NOMO-1 (cell line): ENCODE measurements at regions not wholly inside any gene's neighbourhood (a gene's known extent, or its start where the extent isn't known, plus 50 kb on each side); places are given as distances from the start of the nearest gene placed in this dataset.

Experiments used
- DNase-seq, 2 experiments: peaks; one replicate each; lab custom pipeline; 2025; ENCODE audit not compliant: unreplicated experiment in 2 of 2; lab: John Stamatoyannopoulos, UW

DNA sequence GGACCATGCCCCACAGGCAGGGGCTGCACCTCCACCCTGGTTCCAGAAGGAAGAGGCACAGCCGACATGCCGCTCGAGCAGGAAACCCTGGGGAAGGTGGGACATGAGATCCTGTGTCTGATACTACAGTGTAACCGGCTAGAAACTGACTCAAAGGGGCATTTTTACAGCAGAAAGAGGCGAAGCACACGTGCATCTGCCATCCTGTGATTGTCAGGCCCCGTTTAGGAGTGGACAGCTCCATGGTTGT, 62.7 kb downstream of the SIK1 start:
- DNase-seq: no peak

DNA sequence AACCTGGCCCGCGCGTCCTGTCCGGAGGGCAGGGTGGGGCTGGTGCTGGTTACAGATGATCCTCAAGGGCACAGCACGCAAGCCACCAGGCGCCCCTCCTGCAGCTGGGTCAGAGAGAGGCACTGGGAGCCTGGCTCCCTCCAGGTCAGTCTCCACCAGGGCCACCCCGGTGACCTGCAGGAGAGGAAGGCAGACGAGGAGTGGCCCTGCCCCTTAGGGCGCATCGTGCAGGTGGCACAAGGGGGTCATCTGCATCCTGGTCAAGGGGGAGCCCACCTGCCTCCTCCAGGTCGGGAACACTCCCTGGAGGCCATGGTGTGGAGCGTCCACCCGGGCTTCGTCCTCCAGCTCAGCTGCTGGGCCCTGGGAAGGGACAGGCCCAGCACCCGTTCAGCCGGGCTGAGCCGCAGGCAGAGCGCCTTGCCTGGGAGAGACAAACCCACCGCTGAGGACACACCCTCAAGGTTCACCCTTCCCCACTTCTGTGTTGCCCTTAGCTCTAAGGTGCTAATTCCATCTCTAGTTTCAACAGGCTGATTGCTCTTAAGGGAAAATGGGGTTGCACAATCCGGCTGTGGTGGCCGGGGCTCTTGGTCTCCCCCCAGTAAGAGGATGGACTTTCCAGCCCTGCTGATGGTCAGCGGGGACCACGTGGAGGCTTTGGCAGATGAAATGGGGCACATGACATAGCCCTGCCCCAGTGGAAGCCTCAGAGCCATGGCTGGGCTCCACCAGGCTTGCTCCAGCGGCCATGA, 63.2 kb downstream of the SIK1 start:
- DNase-seq: no peak

DNA sequence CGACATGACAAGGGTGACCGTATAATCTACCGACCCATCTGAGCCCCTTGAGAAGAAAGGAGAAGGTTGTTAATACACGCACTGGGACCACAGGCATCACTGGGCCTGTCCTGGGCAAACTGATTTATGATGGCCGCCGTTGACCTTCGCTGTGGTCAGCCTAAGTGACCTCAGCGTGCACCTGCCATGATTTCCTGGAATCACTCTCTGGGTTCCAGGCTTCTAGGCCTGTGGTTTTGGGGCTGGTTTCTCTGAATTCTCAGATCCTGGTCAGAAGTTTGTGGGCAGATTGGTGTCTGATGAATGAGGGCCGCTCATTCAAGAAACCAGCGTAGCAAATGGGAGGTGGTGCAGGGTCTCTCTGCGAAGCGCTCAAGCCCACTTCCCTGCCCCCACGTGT, 64.0 kb downstream of the SIK1 start:
- DNase-seq: no peak

DNA sequence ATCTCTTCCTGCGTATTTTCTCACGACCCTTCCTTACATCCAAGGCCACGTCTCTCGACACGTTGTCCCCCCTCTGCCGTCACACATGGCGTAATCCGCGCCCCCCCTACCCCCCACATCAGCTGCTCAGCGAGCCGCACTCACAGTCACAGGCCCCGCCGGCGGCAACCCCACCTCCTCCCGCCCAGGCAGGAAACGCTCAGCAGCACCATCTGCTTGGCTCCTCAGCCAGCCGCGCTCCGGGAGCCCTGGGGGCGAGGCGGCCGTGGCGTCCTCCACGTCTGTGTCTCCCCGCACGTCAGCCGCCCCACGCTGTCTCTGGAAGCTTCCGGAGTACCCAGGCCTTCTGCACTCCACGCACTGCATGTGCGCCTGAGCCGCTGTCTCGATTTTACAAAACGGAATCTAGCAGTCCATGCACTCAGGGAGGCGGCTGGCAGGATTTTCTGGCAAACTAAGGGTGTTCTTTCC, 64.6 kb downstream of the SIK1 start:
- DNase-seq: no peak

DNA sequence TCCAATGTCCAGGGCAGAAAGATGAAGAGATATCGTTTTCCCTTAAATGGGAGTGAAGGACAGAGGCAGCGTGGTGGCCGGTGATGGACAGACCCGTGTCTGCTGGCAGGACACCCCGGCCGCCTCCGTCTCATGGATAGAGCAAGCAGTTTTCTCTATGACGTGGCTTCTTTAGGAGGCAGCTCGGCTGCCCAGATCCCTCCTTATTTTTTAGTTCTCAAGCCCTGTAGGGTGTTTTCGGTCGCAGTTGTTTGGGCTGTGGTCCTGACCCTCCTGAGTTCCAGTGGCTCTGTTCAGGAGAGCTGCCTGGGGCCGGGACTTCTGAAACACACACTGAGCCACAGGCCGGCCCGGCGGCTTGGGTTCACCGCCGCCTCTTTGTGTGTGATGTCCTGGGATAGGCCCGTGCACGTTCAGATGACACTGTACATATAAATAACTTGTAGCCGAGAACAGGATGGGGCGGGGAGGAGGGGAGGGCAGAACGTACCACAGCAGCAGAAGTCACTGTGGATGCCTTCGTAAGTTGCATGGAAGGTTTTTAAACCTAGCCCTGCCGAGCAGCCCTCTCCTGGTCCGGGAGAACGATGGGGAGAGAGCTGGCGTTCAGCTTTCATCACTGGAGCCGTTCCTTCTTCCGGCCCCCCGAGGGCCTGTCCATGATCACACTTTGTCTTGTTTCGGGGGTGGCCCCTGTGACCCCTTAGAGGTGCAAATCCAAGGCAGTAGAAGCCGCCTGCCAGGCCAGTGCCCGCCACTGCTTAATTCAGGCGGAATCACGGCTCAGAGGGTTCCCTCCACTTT, 65.2 kb downstream of the SIK1 start:
- DNase-seq: no peak

DNA sequence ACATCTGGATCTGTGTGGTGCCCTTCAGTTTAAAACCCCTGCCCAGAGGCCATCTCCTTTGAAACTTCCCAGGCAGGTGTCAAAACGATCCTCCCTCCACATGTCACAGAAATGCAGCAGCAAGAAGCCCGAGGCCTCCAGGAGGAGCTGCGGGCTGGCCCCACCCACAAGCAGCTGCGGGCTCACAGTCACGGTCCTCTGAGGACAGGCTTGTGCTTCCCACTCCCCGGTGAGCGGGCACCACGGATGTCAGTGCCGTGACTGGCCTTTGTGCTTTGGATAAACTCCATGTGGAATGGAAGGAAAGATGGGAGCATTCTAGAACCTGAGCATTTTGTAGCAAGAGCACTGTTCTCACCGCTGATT, 65.8 kb downstream of the SIK1 start:
- DNase-seq: no peak

DNA sequence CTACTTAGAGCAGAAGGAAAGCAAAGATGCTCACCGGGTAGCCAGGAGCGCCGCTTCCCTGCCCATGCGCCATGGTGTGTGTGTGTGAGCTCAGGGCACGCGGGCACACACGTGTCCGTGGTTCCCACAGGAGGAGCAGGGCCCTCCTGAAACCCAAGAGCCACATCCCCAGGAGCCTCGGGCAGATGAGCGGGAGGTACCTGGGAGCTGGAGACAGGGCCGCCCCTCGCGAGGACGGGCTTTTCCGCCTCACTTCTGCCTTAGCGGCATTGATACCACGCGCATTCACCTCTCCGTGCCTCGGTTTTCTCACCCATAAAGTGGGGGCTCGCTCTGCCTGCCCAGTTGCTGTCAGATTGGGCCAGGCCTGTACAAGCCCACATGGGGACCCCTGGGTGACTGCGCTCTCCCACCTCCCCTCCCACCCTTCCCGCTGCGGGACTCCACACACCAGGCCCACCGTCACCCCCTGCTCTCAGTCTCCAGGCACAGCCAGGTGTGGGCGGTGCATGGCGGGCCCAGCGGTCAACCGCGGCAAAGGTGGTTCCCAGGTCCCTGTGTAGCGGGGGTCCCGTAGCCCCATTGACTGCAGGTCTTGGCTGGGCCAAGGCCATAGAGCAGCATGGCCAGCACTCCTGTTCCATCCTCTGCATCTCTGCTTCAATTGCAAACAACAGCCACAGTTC, 66.3 kb downstream of the SIK1 start:
- DNase-seq: no peak

DNA sequence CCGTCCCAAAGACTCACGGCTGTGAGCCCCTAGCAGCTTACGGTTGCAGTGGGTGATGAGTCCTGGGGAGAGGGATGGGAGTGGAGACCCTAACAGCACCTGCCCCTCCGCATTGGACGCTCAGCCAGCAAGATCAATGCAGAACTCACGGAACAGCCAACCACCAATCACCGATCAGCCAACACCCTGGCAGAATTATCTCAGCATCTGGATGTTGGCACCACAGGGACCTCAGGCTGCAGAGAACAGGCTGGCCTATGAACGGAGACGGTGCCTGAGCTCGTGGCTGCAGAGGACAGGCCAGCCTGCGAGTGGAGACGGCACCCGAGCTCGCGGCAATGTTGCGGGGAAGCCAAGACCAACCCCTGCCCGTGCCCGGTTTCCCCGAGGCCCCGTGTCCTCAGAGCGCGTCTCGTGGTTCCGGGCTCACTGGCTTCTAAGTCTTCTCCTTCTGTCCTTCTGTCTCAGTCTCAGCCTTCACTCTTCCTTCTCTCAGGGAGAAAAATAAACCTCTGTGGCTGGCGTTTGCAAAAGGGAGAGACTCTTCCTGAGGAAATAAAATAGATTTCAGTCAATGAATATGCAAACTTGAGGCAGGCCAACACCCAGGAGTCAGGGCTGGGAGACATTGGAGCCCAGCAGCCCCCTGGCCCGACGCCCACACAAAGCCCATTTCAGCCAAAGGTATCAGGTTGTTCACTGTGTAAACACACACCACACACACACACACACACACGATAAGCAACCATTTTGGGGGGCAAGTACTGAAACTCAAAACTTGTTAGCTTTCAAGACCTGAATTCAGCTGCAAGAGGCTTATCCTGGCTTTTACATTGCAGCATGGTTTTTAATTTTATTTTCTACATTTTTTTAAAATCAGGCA, 67.8 kb downstream of the SIK1 start:
- no peak for DNase-seq

DNA sequence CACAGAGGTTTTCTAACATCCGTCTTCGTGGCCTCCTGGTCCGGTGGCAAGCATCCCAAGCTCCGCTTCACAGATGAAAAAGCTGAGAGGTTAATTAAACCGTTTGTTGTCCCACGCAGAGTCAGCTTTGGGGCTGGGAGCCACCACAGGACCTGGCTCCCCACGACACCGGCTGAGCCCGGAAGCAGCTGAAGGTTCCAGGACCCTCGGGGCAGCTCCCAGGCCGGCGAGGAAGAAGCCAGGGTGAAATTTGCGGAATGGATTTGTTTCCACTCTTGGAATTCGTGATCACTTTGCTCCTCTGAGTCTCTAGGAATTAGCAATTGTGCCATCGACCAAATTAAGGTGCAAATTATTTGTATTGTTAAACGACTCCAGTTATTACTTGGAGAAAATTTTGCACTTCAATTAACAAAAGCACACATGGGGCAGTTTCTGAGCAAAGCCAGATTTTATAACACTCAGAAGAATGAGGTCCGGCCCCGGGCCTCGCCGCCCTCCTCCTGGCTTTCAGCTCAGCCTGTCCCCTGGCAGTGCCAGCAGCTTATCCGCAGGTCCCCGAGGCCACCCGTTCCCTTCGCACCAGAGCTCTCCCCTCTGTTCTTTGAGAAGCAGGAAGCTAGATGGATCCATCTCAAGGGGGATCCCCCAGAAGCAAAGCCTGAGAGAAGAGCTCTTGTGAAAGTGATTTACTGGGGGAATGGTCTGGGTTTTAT, 69.1 kb downstream of the SIK1 start:
- no peak for DNase-seq

DNA sequence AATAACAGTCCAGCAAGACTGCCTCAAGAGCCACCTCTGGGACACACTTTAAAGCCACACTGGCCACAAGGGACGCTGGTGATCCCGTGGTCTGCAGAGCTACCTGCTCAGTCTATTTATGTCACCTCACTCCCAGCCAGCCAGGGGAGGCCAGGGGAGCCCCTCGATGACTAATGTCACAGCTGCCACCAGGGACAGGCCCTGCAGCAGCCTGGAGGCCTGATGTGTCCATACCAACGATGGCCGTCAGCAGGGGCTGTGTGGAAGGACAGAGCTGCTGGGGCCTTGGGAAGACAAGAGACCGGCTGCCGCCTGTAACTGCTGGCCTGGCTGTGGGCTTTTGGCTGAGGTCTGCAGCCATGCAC, 71.0 kb downstream of the SIK1 start:
- DNase-seq: no peak

DNA sequence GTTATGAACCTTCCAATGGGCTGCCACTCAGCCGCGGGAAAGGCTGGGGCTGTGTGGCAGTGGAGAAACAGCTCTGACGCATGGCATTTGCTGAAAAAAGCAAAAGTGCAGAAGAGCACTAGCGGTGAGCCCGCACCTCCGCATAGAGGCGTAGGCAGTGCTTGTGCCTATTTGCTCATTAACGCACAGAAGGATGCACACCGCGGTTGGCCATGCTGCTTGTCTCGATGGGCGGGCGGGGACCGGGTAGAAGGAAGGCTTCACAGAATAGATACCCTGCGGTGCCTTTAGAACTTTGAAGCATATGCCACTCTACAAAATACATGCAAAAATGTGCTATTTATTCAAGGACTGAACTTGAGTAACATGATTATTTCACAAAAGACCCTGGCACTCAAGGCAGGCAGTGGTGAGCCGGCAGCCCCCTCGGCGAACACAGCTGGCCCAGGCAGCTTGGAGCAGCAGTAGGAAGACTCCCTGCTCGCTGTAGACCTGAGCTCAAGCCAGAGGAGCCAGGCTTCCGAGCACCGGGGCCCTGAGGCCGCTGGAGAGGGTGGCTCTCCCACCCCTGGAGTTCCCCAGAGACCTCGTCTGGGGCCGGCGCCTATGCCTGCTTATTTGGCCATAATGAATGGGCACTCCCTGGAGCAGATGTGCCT, 71.5 kb downstream of the SIK1 start:
- no peak for DNase-seq

DNA sequence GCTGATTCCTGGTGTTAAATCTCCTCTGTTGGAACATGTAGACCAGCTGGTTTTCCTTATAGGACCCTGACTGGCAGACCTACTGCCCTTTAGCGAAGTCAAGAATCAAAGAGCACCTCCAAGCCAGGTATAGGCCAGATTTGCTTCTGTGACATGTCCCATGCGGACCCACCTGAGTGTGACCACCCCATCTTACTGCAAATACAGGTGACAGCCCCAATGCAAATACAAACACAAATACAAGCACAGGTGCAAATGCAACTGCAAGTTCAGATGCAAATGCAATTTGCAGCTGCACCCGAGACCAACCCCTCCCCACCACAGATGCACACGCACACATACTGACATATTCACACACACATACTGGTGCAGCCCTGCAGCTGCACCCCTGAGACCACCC, 72.3 kb downstream of the SIK1 start:
- no peak for DNase-seq

DNA sequence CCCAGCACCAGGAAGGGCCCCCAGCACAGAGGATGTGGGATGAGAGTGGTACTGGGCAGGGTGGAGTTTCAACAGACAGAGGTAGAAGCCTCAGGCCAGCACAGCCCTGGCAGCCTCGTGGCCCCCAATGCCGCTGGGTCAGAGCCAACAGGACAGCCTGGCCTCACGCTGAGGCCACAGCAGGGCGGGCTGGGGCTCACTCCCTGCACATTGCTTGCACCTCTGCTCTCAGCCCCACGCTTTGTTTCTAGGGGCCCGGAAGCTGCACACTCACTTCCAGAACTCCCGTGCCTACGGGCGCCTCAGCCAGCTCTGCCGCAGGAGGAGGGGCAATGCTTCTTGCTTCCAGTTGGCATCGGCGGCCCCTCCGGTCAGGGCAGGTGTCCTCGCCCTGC, 72.9 kb downstream of the SIK1 start:
- DNase-seq: no peak

DNA sequence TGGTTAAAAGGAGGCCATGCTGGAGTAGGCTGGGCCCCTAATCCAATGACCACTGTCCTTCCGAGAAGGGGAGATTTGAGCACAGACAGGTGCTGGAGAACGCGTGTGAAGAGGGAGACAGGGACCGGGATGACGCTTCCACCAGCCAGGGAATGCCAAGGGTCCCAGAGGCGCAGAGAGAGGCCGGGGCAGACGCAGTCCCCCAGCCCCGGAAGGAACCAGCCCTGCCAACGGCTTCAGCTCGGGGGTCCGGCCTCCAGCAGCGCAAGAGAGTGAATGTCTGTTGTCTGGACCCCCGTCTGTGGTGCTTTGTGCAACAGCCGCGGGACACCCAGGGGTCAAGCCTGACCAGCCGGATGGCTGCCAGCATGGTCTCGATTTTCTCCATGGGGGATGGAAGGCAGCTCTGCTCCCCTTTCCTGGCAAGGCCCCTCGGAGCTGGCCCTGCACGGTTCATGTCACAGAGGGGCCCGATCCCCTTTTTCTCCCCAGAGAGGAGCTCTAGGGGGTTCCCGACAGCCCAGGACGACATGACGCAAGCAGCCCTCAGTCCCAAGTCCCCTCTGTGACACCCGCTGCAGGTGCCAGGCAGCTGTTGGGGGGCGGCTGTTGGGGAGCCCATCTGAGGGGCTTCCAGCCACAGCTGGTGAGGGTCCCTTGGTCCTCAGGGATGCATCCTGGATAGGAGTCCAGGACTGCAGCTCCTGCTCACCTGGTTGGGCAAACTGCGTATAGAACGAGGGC, 73.5 kb downstream of the SIK1 start:
- DNase-seq: no peak

DNA sequence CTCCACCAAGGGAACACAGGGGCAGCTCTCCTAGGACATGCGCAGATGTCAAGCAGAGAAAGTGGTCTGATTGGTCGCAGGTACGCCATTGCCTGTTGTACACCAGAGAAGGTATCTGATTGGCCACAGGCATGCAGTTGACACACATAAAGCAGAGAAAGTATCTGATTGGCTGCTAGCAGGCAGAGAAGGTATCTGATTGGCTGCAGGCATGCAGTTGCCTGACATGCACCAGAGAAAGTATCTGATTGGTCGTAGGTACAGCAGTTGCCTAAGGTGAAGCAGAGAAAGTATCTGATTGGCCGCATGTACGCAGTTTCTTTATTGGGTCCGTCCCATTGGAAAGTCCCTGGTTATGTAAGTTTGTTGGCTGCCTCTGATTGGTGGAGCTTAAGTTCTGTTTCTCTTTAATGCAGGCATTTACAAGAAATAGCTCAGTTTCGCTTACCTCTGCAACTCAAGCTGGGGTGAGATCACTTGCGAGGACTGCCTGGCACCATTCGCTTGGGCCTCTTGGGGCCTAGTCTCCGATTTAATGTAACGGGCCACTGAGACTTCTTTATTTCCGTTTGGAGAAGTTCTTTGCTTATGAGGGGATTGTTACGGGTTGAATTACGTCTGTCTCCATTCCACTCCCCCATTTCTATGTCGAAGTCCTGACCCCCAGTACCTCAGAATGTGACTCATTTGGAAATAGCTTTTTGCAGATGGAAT, 74.2 kb downstream of the SIK1 start:
- DNase-seq: no peak

DNA sequence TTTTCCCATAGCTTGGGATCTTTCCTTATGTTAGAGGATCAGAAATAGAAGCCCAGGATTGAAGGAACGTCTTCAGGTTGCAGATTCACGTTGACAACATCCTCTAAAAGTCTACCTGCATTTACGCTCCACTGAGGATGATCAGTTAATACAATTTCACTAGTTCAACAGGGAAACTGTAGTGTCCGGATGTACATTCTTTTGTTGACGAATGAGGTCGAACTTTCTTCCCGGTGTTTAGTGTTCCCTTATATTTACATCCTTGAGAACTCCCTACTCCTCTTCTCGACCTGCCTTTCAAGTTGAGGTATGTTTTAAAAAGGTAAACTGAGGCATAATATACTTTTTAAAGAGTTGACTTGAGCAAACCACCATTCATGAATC, 74.8 kb downstream of the SIK1 start:
- no peak for DNase-seq

DNA sequence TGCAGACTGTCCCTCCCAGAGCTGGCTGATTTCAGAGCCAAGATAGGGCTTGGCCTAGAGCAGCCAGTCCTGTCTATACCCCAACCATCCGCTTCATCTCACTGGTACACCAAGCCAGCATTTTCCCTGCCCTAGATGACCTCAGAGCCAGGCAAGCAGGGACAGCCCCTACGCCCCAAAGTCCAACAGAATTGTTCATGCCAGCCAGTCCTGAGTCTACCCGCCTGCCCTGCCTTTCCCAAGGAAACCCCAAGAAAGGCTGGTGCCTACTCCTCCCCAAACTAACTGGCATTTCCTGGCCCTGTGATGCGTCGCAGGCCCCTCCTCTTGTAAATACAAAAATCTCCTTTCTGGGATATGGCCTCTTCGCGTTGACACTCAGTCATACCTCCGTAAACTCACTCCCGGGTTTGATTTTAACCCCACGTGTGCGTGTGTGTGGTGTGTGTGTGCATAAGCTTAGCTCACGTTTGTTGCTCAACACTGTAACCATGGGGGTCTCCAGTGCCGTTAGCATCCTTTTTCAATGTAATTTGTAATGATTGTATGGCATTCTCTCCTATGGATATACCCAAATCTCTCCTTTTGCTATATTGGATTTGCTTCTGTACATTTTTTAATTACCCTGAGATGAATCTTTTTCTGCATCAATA, 75.3 kb downstream of the SIK1 start:
- DNase-seq: no peak

DNA sequence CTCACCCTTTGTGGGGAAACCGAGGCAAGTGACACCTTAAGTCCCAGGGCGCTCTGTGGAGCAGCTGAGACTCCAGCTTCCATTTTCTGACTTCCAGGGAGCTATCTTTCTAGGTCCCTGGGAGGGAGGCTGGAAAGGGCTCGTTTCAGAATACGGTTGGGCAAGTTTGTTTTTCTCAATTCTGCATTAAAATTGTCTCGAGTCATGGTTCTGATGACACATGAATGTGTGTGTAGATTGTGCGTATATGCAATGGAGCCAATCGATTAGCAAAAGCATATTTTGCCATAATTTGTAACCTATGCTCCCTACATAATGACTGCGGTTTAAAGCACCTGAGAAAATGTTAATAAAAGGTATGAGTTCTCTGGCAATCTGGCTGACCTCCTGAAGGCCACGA, 77.3 kb downstream of the SIK1 start:
- no peak for DNase-seq
